ENCODE measurements at regions not wholly inside any gene's neighbourhood (a gene's known extent, or its start where the extent isn't known, plus 50 kb on each side); places are given as distances from the start of the nearest gene placed in this dataset.

DNA sequence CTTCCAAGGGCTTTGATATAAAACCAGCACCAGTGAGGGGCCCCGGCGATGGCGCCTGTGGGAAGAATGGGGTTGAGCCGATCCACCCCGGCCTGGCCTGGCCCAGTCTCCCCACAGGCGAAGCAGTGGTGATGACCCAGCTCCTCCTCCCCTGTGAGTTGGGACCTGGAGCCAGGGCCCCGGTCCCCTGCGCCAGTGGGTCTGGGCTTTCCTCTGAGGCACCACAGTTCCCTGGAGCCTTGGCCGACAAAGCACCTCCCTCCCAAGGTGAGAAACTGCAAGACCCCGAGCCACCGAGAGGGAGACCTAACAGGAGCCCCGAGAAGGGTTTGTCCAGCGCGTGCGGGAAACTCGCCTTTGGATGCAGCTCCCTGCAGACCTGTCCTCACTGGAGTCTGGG is 942.9 kb downstream of the BRD1 start:
- Histone ChIP-seq H3K27me3 (ENCODE audit: control insufficient read depth, insufficient read depth, low read length) (no peaks in the 10 kb centered on the region), H3K27ac (ENCODE audit: low read length) (no peak overlapping the region), H3K9me3 (ENCODE audit: control insufficient read depth, insufficient read depth, low read length) (no peaks in the 10 kb centered on the region), H3K4me1 (ENCODE audit: control insufficient read depth, insufficient read depth, low read length) (no peaks in the 10 kb centered on the region), H3K4me3 (ENCODE audit: low read length) (no peak overlapping the region), H3K36me3 (ENCODE audit: control insufficient read depth, insufficient read depth, low read length) (no peaks in the 10 kb centered on the region)
- Mint-ChIP-seq H3K27ac (no peak overlapping the region), H3K36me3 (no peaks in the 10 kb centered on the region), H3K27me3 (ENCODE audit: low read depth in 2 of 2) (no peaks in the 10 kb centered on the region), H3K9me3 (no peaks in the 10 kb centered on the region), H3K4me3 (no peak overlapping the region), H3K4me1 (no peaks in the 10 kb centered on the region)
- no peak for DNase-seq
- ATAC-seq, result no peak
- intact Hi-C loops (cut with micrococcal nuclease), result no loop called here
- WGBS (ENCODE audit: insufficient coverage), result 85% methylated on average over 16 of the region's 16 CpGs
- TF ChIP-seq, protein P1, sequence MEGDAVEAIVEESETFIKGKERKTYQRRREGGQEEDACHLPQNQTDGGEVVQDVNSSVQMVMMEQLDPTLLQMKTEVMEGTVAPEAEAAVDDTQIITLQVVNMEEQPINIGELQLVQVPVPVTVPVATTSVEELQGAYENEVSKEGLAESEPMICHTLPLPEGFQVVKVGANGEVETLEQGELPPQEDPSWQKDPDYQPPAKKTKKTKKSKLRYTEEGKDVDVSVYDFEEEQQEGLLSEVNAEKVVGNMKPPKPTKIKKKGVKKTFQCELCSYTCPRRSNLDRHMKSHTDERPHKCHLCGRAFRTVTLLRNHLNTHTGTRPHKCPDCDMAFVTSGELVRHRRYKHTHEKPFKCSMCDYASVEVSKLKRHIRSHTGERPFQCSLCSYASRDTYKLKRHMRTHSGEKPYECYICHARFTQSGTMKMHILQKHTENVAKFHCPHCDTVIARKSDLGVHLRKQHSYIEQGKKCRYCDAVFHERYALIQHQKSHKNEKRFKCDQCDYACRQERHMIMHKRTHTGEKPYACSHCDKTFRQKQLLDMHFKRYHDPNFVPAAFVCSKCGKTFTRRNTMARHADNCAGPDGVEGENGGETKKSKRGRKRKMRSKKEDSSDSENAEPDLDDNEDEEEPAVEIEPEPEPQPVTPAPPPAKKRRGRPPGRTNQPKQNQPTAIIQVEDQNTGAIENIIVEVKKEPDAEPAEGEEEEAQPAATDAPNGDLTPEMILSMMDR (IDR thresholded peaks at IDR 0.05), result no peak

DNA sequence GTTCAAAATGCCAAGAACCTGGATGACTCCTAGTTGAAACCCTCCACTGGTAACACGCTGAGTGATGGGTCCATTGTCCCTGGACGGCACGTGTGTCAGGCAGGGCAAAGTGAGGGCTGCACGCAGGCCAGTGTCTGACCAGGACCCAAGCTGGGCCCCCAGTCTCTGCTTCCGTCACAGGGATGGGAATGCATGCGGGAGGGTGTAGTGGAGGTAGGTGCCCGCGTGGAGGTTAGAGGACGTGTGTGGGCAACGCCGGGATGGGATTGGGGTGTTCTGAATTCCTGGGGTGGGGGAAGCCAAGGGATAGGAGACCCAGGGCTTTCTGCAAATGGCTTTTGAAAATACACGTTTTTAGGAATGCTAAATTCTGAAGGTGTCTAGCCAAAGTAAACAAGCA is 943.3 kb downstream of the BRD1 start:
- no peaks in the 10 kb centered on the region for H3K9me3 ChIP-seq (ENCODE audit: control insufficient read depth, insufficient read depth, low read length)
- ATAC-seq, result no peak
- H3K27ac ChIP-seq (ENCODE audit: low read length), result no peak overlapping the region
- WGBS (ENCODE audit: insufficient coverage), result 90% methylated on average over 12 of the region's 12 CpGs
- H3K36me3 Mint-ChIP-seq, result no peaks in the 10 kb centered on the region
- no peaks in the 10 kb centered on the region for H3K9me3 Mint-ChIP-seq
- no peak overlapping the region for H3K4me3 ChIP-seq (ENCODE audit: low read length)
- no peaks in the 10 kb centered on the region for H3K4me1 Mint-ChIP-seq
- no peak for DNase-seq
- H3K4me1 ChIP-seq (ENCODE audit: control insufficient read depth, insufficient read depth, low read length), result no peaks in the 10 kb centered on the region
- H3K27me3 Mint-ChIP-seq (ENCODE audit: low read depth in 2 of 2), result no peaks in the 10 kb centered on the region
- H3K27me3 ChIP-seq (ENCODE audit: control insufficient read depth, insufficient read depth, low read length), result no peaks in the 10 kb centered on the region
- H3K27ac Mint-ChIP-seq, result no peak overlapping the region
- intact Hi-C loops (cut with micrococcal nuclease), result no loop called here
- H3K4me3 Mint-ChIP-seq, result no peak overlapping the region
- TF ChIP-seq, protein P1 (IDR thresholded peaks at IDR 0.05), result no peak
- H3K36me3 ChIP-seq (ENCODE audit: control insufficient read depth, insufficient read depth, low read length), result no peaks in the 10 kb centered on the region

DNA sequence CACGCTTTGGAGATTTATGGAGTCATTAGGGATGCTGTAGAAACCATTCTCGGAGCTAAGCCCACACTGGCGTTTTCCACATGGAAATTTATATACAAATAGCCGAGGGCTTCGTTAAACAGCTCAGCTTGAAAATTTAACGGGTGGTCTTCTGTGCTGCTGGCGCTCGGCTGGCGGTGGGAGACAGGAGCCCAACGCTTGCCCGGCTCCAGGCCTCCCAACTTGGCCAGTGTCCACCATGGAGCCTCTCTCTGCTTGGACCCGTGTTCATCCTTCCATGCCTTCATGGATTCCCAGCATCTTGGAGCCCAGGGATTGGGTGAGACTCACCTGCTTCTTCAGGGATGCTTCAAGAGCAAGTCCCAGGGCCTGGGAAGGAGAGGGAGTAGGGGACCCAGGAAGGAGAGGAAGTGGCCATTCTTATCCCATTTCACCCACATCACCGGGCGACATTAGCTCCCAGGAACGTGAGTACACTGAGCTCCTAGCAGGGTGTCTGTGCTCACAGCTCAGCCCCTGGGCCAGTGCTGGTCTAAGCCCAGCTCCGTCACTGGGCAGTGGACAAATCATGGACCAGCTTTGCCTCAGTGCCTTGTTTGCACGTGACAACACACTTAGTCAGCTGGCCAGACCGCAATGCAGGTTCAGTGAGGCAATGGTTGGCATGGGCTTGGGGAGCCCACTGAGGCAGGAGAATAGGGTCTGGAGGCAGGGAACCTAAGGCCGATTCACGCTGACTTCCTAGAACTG is 944.3 kb downstream of the BRD1 start:
- Mint-ChIP-seq H3K27ac (no peak overlapping the region), H3K27me3 (ENCODE audit: low read depth in 2 of 2) (no peaks in the 10 kb centered on the region), H3K4me1 (no peaks in the 10 kb centered on the region), H3K36me3 (no peaks in the 10 kb centered on the region), H3K9me3 (no peaks in the 10 kb centered on the region), H3K4me3 (no peak overlapping the region)
- ATAC-seq (no peak), DNase-seq (no peak)
- no peak overlapping the region for H3K4me3 ChIP-seq (ENCODE audit: low read length)
- H3K27ac ChIP-seq (ENCODE audit: low read length), result no peak overlapping the region
- TF ChIP-seq, protein P1 (IDR thresholded peaks at IDR 0.05), result no peak
- H3K36me3 ChIP-seq (ENCODE audit: control insufficient read depth, insufficient read depth, low read length), result no peaks in the 10 kb centered on the region
- H3K4me1 ChIP-seq (ENCODE audit: control insufficient read depth, insufficient read depth, low read length), result no peaks in the 10 kb centered on the region
- no peaks in the 10 kb centered on the region for H3K27me3 ChIP-seq (ENCODE audit: control insufficient read depth, insufficient read depth, low read length)
- 86% methylated on average over 20 of the region's 20 CpGs for WGBS (ENCODE audit: insufficient coverage)
- intact Hi-C loops (cut with micrococcal nuclease), result no loop called here
- no peaks in the 10 kb centered on the region for H3K9me3 ChIP-seq (ENCODE audit: control insufficient read depth, insufficient read depth, low read length)

DNA sequence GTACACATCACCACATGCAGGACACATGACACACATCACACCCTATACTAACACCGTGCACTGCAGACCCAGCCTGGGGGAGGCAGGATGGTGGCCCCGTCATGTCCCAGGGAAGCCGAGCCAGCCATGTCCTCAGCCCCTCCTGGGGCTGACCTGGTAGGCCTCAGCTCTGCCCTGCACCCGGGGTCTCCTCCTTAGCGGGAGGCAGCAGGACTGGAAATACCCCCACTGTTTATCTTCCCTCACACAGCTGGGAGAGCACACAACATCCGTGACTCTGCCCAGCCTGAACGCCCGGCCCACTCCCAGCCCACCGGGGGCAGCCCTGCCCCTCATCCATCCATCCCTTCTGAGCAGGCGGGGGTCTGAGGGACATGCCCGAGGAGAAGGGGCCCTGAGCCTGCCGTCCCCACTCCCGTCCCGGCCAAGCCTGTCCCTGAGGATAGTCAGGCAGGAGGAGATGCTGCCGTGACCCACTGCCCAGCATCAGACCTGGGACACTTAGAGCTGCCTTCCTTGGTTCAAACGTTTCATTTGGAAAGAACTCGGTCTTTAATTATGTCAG is 945.0 kb downstream of the BRD1 start:
- H3K4me3 Mint-ChIP-seq, result no peak overlapping the region
- Histone ChIP-seq H3K9me3 (ENCODE audit: control insufficient read depth, insufficient read depth, low read length) (no peaks in the 10 kb centered on the region), H3K27ac (ENCODE audit: low read length) (no peak overlapping the region), H3K36me3 (ENCODE audit: control insufficient read depth, insufficient read depth, low read length) (no peaks in the 10 kb centered on the region), H3K4me3 (ENCODE audit: low read length) (no peak overlapping the region), H3K4me1 (ENCODE audit: control insufficient read depth, insufficient read depth, low read length) (no peaks in the 10 kb centered on the region), H3K27me3 (ENCODE audit: control insufficient read depth, insufficient read depth, low read length) (no peaks in the 10 kb centered on the region)
- WGBS (ENCODE audit: insufficient coverage), result 83% methylated on average over 17 of the region's 17 CpGs
- no peaks in the 10 kb centered on the region for H3K4me1 Mint-ChIP-seq
- no peaks in the 10 kb centered on the region for H3K9me3 Mint-ChIP-seq
- ATAC-seq, result no peak
- TF ChIP-seq, protein P1 (IDR thresholded peaks at IDR 0.05), result no peak
- no peak for DNase-seq
- no peak overlapping the region for H3K27ac Mint-ChIP-seq
- intact Hi-C loops (cut with micrococcal nuclease), result no loop called here
- no peaks in the 10 kb centered on the region for H3K27me3 Mint-ChIP-seq (ENCODE audit: low read depth in 2 of 2)
- no peaks in the 10 kb centered on the region for H3K36me3 Mint-ChIP-seq
